Lower leg skin (tissue), 3 donors: ENCODE measurements at regions not wholly inside any gene's neighbourhood (a gene's known extent, or its start where the extent isn't known, plus 50 kb on each side); places are given as distances from the start of the nearest gene placed in this dataset.

Experiments
- CTCF ChIP-seq, 3 donors: fragments of 450-650 bp; IDR thresholded peaks; one replicate each; pipeline ENCODE4 v1.5.1; 2016; ENCODE audit warnings: antibody characterized with exemption in 3 of 3, mild to moderate bottlenecking in 3 of 3, moderate library complexity in 2 of 3
- POLR2A ChIP-seq, 2 donors: fragments of 450-650 bp; IDR thresholded peaks; one replicate each; pipeline ENCODE4 v1.6.1; 2016 to 2017; ENCODE audit warnings: antibody characterized with exemption in 2 of 2, mild to moderate bottlenecking in 1 of 2, moderate library complexity in 1 of 2

GRCh38 chr1:36539526-36539925 lies 56.8 kb upstream of the CSF3R start:
- no peak for TF ChIP-seq CTCF (IDR thresholded peaks at IDR 0.05)
- TF ChIP-seq POLR2A (IDR thresholded peaks at IDR 0.05) = no peak
